ENCODE measurements at regions not wholly inside any gene's neighbourhood (a gene's known extent, or its start where the extent isn't known, plus 50 kb on each side); places are given as distances from the start of the nearest gene placed in this dataset.

GRCh38 chr1:219790834-219791615 is 137.3 kb downstream of the SLC30A10 start:
- H3K79me2 ChIP-seq (ENCODE audit: control insufficient read depth, insufficient read depth, low read length) = no peaks in the 10 kb centered on the region
- peaks cover 9% of the 10 kb centered on the region for H3K4me1 ChIP-seq (ENCODE audit: control insufficient read depth, extremely low read depth, insufficient read depth, low read length)
- H3K27me3 ChIP-seq (ENCODE audit: control insufficient read depth, insufficient read depth, low read length) = no peaks in the 10 kb centered on the region
- H3K27ac ChIP-seq (ENCODE audit: insufficient read depth, low read length) = no peak overlapping the region
- H3K9me3 ChIP-seq (ENCODE audit: control insufficient read depth, insufficient read depth, low read depth, low read length) = no peaks in the 10 kb centered on the region
- H3K4me2 ChIP-seq (ENCODE audit: extremely low read depth, insufficient read depth, low read length) = no peak overlapping the region
- H4K20me1 ChIP-seq (ENCODE audit: control insufficient read depth, extremely low read depth, insufficient read depth, low read length) = no peaks in the 10 kb centered on the region
- H3K36me3 ChIP-seq (ENCODE audit: control insufficient read depth, insufficient read depth, low read length) = no peaks in the 10 kb centered on the region
- TF ChIP-seq CTCF (conservative IDR thresholded peaks at IDR 0.05 in 1 of 2, IDR thresholded peaks at IDR 0.05 in 1 of 2; ENCODE audit: low read depth in 1 of 2, low read length in 2 of 2) = no peak
- no peak for TF ChIP-seq EZH2 (IDR thresholded peaks at IDR 0.05; ENCODE audit: low read length, missing control alignments)
- DNase-seq (ENCODE audit: low read depth in 2 of 2) = peak in 1 of 2 donors; percentile 86
- no peak overlapping the region for H3K4me3 ChIP-seq (replicated peaks in 1 of 4; ENCODE audit: control extremely low read depth in 1 of 4, insufficient read depth in 1 of 4, low read depth in 3 of 4, low read length in 4 of 4)
- no peak overlapping the region for H2AFZ ChIP-seq (ENCODE audit: low read length)
- H3K9ac ChIP-seq (ENCODE audit: insufficient read depth, low read length) = no peak overlapping the region

- no peak for TF ChIP-seq CTCF (conservative IDR thresholded peaks at IDR 0.05 in 1 of 2, IDR thresholded peaks at IDR 0.05 in 1 of 2; ENCODE audit: low read depth in 1 of 2, low read length in 2 of 2)
- TF ChIP-seq EZH2 (IDR thresholded peaks at IDR 0.05; ENCODE audit: low read length, missing control alignments) = no peak
- H3K9ac ChIP-seq (ENCODE audit: insufficient read depth, low read length) = no peak overlapping the region
These were observed 139.7 kb downstream of the SLC30A10 start for GRCh38 chr1:219788700-219789099.

GRCh38 chr1:219788091-219788490 is 140.3 kb downstream of the SLC30A10 start:
- Histone ChIP-seq H3K27me3 (ENCODE audit: control insufficient read depth, insufficient read depth, low read length) (no peaks in the 10 kb centered on the region), H3K4me1 (ENCODE audit: control insufficient read depth, extremely low read depth, insufficient read depth, low read length) (peaks cover 9% of the 10 kb centered on the region), H3K4me2 (ENCODE audit: extremely low read depth, insufficient read depth, low read length) (no peak overlapping the region), H2AFZ (ENCODE audit: low read length) (no peak overlapping the region), H3K4me3 (replicated peaks in 1 of 4; ENCODE audit: control extremely low read depth in 1 of 4, insufficient read depth in 1 of 4, low read depth in 3 of 4, low read length in 4 of 4) (no peak overlapping the region), H3K36me3 (ENCODE audit: control insufficient read depth, insufficient read depth, low read length) (no peaks in the 10 kb centered on the region), H3K9me3 (ENCODE audit: control insufficient read depth, insufficient read depth, low read depth, low read length) (no peaks in the 10 kb centered on the region), H3K79me2 (ENCODE audit: control insufficient read depth, insufficient read depth, low read length) (no peaks in the 10 kb centered on the region), H4K20me1 (ENCODE audit: control insufficient read depth, extremely low read depth, insufficient read depth, low read length) (no peaks in the 10 kb centered on the region), H3K9ac (ENCODE audit: insufficient read depth, low read length) (no peak overlapping the region), H3K27ac (ENCODE audit: insufficient read depth, low read length) (no peak overlapping the region)
- DNase-seq (ENCODE audit: low read depth in 2 of 2) = peak in 1 of 2 donors; percentile 76
- no peak for TF ChIP-seq EZH2 (IDR thresholded peaks at IDR 0.05; ENCODE audit: low read length, missing control alignments)
- TF ChIP-seq CTCF (conservative IDR thresholded peaks at IDR 0.05 in 1 of 2, IDR thresholded peaks at IDR 0.05 in 1 of 2; ENCODE audit: low read depth in 1 of 2, low read length in 2 of 2) = no peak

More at GRCh38 chr1:219788700-219789099, 139.7 kb downstream of the SLC30A10 start:
- Histone ChIP-seq H3K4me3 (replicated peaks in 1 of 4; ENCODE audit: control extremely low read depth in 1 of 4, insufficient read depth in 1 of 4, low read depth in 3 of 4, low read length in 4 of 4) (no peak overlapping the region), H3K9me3 (ENCODE audit: control insufficient read depth, insufficient read depth, low read depth, low read length) (no peaks in the 10 kb centered on the region), H4K20me1 (ENCODE audit: control insufficient read depth, extremely low read depth, insufficient read depth, low read length) (no peaks in the 10 kb centered on the region), H3K36me3 (ENCODE audit: control insufficient read depth, insufficient read depth, low read length) (no peaks in the 10 kb centered on the region), H3K4me2 (ENCODE audit: extremely low read depth, insufficient read depth, low read length) (no peak overlapping the region), H3K27me3 (ENCODE audit: control insufficient read depth, insufficient read depth, low read length) (no peaks in the 10 kb centered on the region), H2AFZ (ENCODE audit: low read length) (no peak overlapping the region), H3K4me1 (ENCODE audit: control insufficient read depth, extremely low read depth, insufficient read depth, low read length) (peaks cover 9% of the 10 kb centered on the region), H3K79me2 (ENCODE audit: control insufficient read depth, insufficient read depth, low read length) (no peaks in the 10 kb centered on the region), H3K27ac (ENCODE audit: insufficient read depth, low read length) (no peak overlapping the region)
- DNase-seq (ENCODE audit: low read depth in 2 of 2) = no peak
